GM23248 (cell line): ENCODE measurements at regions not wholly inside any gene's neighbourhood (a gene's known extent, or its start where the extent isn't known, plus 50 kb on each side); places are given as distances from the start of the nearest gene placed in this dataset.

ENCODE experiments used
- EZH2 ChIP-seq: fragments of 200-600 bp; sonication (generic); IDR thresholded peaks from 2 replicates; pipeline ENCODE4 v1.6.1; 2018; ENCODE audit warnings: antibody characterized with exemption, mild to moderate bottlenecking; ENCODE audit not compliant: insufficient read depth, poor library complexity, severe bottlenecking
- EZH2phosphoT487 ChIP-seq: fragments of 200-600 bp; sonication (generic); IDR thresholded peaks from 2 replicates; pipeline ENCODE4 v1.6.1; 2018; ENCODE audit warnings: antibody characterized with exemption, moderate library complexity, mild to moderate bottlenecking, low read depth; ENCODE audit not compliant: insufficient read depth

DNA sequence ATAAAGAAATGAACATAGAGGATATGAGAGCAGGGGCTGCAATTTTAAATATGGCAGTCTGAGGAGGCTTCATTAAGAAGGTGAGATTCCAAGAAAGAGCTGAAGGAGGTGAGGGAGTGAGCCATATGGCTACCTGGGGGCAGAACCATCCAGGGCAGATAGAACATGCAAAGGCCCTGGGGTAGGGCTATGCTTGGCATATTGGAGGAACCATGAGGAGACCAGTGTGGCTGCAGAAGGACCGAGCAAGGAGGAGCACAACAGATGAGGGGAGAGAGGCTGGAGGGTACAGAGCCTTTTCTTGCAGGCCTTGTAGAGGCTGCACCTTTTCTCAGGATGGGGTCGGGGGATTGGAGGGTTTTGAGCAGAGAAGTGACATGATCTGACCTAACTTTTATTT lies 69.5 kb upstream of the GATA6 start:
- no peak for TF ChIP-seq EZH2
- TF ChIP-seq EZH2phosphoT487, result no peak
